DMS 273 (cell line): ENCODE measurements at regions not wholly inside any gene's neighbourhood (a gene's known extent, or its start where the extent isn't known, plus 50 kb on each side); places are given as distances from the start of the nearest gene placed in this dataset.
"Not testable (repeated sequence)": the region's sequence is repeated elsewhere in the genome, so short reads cannot be mapped to it uniquely, and the experiment has no call there.

Experiments used
- DNase-seq: peaks from one replicate; lab custom pipeline; 2025; ENCODE audit not compliant: unreplicated experiment; lab: John Stamatoyannopoulos, UW

DNA sequence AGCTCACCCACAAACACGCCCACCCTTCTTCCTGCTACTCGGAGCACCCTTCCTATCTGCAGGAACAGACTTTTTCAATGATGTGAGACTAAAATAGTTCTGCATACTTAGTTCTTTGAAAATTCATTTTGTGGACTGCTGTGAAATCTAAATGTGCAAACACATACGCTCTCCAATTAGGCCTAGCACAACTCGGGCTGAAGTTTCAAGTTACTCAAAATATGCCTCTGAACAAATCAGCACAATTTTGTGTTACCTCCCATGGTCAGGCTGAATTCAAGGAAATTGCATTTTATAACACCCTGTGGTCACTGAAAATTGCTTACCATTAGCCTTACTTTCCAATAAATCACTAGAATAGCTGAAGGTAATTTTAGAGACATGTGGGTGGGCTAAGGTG is 323.8 kb upstream of the ADCY2 start:
- no peak for DNase-seq

DNA sequence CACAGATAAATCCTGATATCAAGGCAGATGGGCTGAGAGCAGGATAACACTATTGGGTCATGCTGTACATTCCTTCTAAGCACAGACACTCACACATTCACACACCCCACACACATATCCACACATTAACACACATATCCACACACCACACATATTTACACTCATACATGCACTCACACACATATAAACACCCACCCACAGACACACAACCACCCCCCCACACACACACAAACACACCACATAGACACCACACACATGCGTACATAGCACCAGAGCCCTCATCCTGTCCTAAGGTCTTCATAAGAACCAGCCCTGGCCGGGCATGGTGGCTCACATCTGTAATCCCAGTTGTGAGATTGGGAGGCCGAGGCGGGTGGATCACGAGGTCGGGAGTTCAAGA is 322.3 kb upstream of the ADCY2 start:
- no peak for DNase-seq

GRCh38 chr5:7074176-7074575 is 321.8 kb upstream of the ADCY2 start:
- DNase-seq: peak; percentile 38

GRCh38 chr5:7075470-7075869 is 320.5 kb upstream of the ADCY2 start:
- DNase-seq: no peak

DNA sequence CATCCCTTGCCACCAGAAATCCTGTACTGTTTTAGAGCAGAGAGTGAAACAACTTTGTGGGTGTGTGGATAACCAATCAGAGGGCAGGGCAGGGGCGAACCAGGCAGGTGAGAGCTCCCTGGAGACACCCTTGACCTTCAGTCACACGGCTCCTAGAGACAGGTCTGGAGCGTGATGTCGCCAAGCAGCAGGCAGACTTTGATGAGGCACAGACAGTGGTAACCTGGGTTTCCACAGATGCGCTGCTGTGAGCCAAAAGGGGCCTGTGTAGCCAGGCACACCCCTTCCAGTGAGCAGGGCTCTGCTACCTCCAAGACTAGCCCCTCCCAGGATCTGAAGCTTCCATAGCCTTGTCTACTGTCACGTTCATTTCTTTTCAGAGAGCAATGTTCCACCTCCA is 317.8 kb upstream of the ADCY2 start:
- no peak for DNase-seq

- DNase-seq: peak; percentile 38
Observed at GRCh38 chr5:7078901-7079300, 317.0 kb upstream of the ADCY2 start.

GRCh38 chr5:7080501-7080900 is 315.4 kb upstream of the ADCY2 start:
- no peak for DNase-seq

- peak; percentile 42 for DNase-seq
Observed at GRCh38 chr5:7087719-7088297, 308.1 kb upstream of the ADCY2 start.

GRCh38 chr5:7088849-7089248 is 307.1 kb upstream of the ADCY2 start:
- DNase-seq: peak; percentile 14

- DNase-seq: peak; percentile 15
Observed at GRCh38 chr5:7094626-7095025, 301.3 kb upstream of the ADCY2 start.

- DNase-seq: no peak
Observed at GRCh38 chr5:7096294-7096693, 299.6 kb upstream of the ADCY2 start.

- no peak for DNase-seq
Observed at GRCh38 chr5:7105358-7105757, 290.6 kb upstream of the ADCY2 start.

DNA sequence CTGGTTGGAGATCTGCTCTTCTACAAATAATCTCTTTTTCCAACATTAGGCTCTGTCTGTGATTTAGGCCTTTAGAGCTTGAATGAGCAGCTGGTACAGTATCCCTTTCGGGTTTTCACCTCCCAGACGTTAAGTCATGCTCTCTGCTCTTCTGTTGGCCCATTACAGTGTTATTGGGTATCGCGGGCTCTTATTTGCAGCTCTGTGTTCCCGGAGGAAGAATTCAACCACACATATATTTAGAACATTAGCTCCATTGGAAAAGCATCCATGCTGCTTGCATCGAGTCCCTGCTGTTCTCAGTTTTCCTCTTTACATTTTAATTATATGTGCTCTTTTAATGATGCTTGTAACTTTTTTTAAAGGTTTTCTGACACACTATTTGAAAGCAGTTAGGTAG is 278.0 kb upstream of the ADCY2 start:
- no peak for DNase-seq

- no peak for DNase-seq
Observed at GRCh38 chr5:7131680-7132079, 264.3 kb upstream of the ADCY2 start.

- no peak for DNase-seq
Observed at GRCh38 chr5:7146886-7147285, 249.1 kb upstream of the ADCY2 start.

GRCh38 chr5:7157083-7157482 is 238.9 kb upstream of the ADCY2 start:
- no peak for DNase-seq

DNA sequence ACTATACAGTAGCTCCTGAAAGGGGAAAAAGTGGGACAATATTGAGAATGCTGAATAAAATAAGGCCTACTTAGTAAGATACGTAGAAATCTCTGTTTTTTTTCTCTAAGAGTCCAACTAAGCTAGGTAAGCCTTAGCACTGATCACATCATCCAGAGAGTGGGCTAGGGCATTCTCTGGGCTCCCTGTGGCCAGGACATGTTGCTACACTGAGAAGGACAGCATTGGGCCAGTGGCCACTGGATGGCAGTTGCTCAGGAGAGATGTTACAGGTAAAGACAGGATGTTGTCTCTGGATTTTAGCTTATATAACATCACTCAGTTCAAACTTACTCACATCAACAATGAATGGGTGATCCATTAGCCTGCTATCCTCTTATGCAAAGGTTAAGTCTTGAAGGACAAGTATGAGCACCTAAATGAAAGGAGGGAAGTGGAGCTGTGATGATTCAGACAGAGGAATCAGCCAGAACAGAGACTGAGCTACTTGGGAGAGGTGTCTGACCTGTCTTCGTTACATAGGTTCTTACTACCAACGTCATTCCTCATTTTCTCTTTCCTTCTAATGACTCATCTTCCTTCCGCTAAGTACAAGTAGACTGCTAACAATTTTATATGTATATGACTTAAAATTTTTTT is 226.6 kb upstream of the ADCY2 start:
- DNase-seq: no peak

DNA sequence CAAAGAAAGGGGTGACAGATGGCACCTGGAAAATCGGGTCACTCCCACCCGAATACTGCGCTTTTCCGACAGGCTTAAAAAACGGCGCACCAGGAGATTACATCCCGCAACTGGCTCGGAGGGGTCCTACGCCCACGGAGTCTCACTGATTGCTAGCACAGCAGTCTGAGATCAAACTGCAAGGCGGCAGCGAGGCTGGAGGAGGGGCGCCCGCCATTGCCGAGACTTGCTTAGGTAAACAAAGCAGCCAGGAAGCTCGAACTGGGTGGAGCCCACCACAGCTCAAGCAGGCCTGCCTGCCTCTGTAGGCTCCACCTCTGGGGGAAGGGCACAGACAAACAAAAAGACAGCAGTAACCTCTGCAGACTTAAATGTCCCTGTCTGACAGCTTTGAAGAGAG is 225.2 kb upstream of the ADCY2 start:
- not testable (repeated sequence) for DNase-seq

GRCh38 chr5:7179364-7179763 is 216.6 kb upstream of the ADCY2 start:
- DNase-seq: no peak

GRCh38 chr5:7181841-7182240 is 214.1 kb upstream of the ADCY2 start:
- DNase-seq: no peak

DNA sequence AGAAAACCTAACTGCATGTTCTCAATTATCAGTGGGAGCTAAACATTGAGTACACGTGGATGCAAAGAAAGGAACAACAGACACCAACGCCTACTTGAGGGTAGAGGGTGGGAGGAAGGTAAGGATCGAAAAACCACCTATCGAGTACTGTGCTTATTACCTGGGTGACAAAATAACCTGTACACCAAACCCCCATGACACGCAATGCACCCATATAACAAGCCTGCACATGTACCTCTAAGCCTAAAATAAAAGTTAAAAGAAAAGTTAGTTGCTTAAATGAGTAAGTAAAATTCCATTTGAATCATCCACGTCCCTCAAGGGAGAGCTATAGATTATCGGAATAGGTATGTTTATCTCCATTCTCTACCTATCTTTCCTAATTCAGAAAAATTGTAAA is 210.2 kb upstream of the ADCY2 start:
- no peak for DNase-seq

DNA sequence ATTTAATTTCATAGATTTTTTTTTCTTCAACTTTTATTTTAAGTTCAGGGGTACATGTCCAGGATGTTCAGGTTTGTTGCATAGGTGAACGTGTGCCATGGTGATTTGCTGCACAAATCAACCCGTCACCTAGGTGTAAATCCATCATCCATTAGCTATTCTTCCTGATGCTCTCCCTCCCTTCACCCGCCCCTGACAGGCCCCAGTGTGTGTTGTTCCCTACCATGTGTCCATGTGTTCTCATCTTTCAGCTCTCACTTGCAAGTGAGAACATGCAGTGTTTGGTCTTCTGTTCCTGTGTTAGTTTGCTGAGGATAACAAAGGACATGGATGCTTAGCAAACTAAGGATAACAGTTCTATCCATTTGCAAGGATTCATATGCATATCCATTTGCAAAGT is 209.1 kb upstream of the ADCY2 start:
- DNase-seq: no peak

- DNase-seq: no peak
Observed at GRCh38 chr5:7190712-7191250, 205.2 kb upstream of the ADCY2 start.
